Left ventricle myocardium superior (tissue), 1 donor: ENCODE measurements at regions not wholly inside any gene's neighbourhood (a gene's known extent, or its start where the extent isn't known, plus 50 kb on each side); places are given as distances from the start of the nearest gene placed in this dataset.
"Not testable (repeated sequence)": the region's sequence is repeated elsewhere in the genome, so short reads cannot be mapped to it uniquely, and the experiment has no call there.

Source experiments
- ATAC-seq: fragments of 200-7000 bp; cut with Tn5 transposase; one replicate; pipeline ENCODE4 v1.9.1; 2020; ENCODE audit warnings: mild to moderate bottlenecking, moderate library complexity
- DNase-seq: peaks from one replicate; pipeline ENCODE4 v3.0.0-alpha.2; 2020
- intact Hi-C: fragments of 100-400 bp; cut with micrococcal nuclease; formaldehyde crosslinking; loops from one replicate; pipeline ENCODE4 v1.11.0; 2022
- donor health status: DM: no; HTN: yes; CAD: no; lungs with severe emphysema.

GRCh38 chr11:16606784-16607674 is 131.4 kb upstream of the C11orf58 start:
- peak; percentile 61 for ATAC-seq
- peak; percentile 79 for DNase-seq
- intact Hi-C loops, result loop anchor here (5.0 to 10.0 kb wide), 2 partner anchors 412 to 955 kb away; no protein-coding TSS in a partner anchor

- peak; percentile 60 for ATAC-seq
Observed at GRCh38 chr11:16605894-16606783, 132.3 kb upstream of the C11orf58 start.

GRCh38 chr11:16605389-16605893 is 133.0 kb upstream of the C11orf58 start:
- peak; percentile 2 for ATAC-seq
- intact Hi-C loops, result loop anchor here (5.0 to 10.0 kb wide), 2 partner anchors 411 to 953 kb away; no protein-coding TSS in a partner anchor
- DNase-seq, result no peak

More at GRCh38 chr11:16605894-16606783, 132.3 kb upstream of the C11orf58 start:
- DNase-seq, result peak; percentile 94
- intact Hi-C loops, result loop anchor here (5.0 to 10.0 kb wide), 2 partner anchors 411 to 954 kb away; no protein-coding TSS in a partner anchor

GRCh38 chr11:16604794-16605388 is 133.6 kb upstream of the C11orf58 start:
- intact Hi-C loops, result loop anchor here (5.0 to 10.0 kb wide), 2 partner anchors 410 to 953 kb away; no protein-coding TSS in a partner anchor
- ATAC-seq, result peak; percentile 40
- peak; percentile 80 for DNase-seq

- intact Hi-C loops, result loop anchor here (10.0 kb wide), 1 partner anchor 409 kb away; no protein-coding TSS in a partner anchor
- ATAC-seq, result peak; percentile 59
- DNase-seq, result peak; percentile 86
Observed at GRCh38 chr11:16603890-16604793, 134.3 kb upstream of the C11orf58 start.

GRCh38 chr11:16603245-16603644 is 135.2 kb upstream of the C11orf58 start:
- intact Hi-C loops, result loop anchor here (10.0 kb wide), 1 partner anchor 408 kb away; no protein-coding TSS in a partner anchor
- ATAC-seq (no peak), DNase-seq (peak; percentile 42)

- intact Hi-C loops, result no loop called here
- DNase-seq (no peak), ATAC-seq (no peak)
Observed at GRCh38 chr11:16598906-16599305, 139.5 kb upstream of the C11orf58 start.

- no peak for ATAC-seq
- intact Hi-C loops, result no loop called here
- DNase-seq, result no peak
Observed at GRCh38 chr11:16598032-16598431, 140.4 kb upstream of the C11orf58 start.

- DNase-seq, result no peak
- intact Hi-C loops, result no loop called here
- ATAC-seq, result no peak
Observed at GRCh38 chr11:16596231-16596630, 142.2 kb upstream of the C11orf58 start.

GRCh38 chr11:16591157-16591556 is 147.3 kb upstream of the C11orf58 start:
- ATAC-seq, result no peak
- intact Hi-C loops, result no loop called here

GRCh38 chr11:16587670-16588069 is 150.8 kb upstream of the C11orf58 start:
- intact Hi-C loops, result no loop called here
- peak; percentile 59 for DNase-seq
- peak; percentile 97 for ATAC-seq

More at GRCh38 chr11:16591157-16591556, 147.3 kb upstream of the C11orf58 start:
- DNase-seq, result no peak

GRCh38 chr11:16584569-16584968 is 153.9 kb upstream of the C11orf58 start:
- no peak for ATAC-seq

GRCh38 chr11:16581078-16581477 is 157.4 kb upstream of the C11orf58 start:
- ATAC-seq, intact Hi-C loops, DNase-seq: not testable (repeated sequence)

More at GRCh38 chr11:16584569-16584968, 153.9 kb upstream of the C11orf58 start:
- intact Hi-C loops, result no loop called here
- DNase-seq, result no peak

- DNase-seq (no peak), ATAC-seq (no peak)
- intact Hi-C loops, result no loop called here
Observed at GRCh38 chr11:16577490-16577889, 161.0 kb upstream of the C11orf58 start.

- ATAC-seq, DNase-seq, intact Hi-C loops: not testable (repeated sequence)
Observed at GRCh38 chr11:16574889-16575288, 163.6 kb upstream of the C11orf58 start.

GRCh38 chr11:16572945-16573344 is 165.5 kb upstream of the C11orf58 start:
- no peak for DNase-seq
- intact Hi-C loops, result no loop called here
- ATAC-seq, result peak; percentile 82

GRCh38 chr11:16561150-16561549 is 177.3 kb upstream of the C11orf58 start:
- no peak for DNase-seq
- intact Hi-C loops, result no loop called here
- ATAC-seq, result no peak

GRCh38 chr11:16558494-16558893 is 180.0 kb upstream of the C11orf58 start:
- ATAC-seq, result no peak
- no peak for DNase-seq
- intact Hi-C loops, result no loop called here
